OCI-LY3 (cell line): ENCODE measurements at regions not wholly inside any gene's neighbourhood (a gene's known extent, or its start where the extent isn't known, plus 50 kb on each side); places are given as distances from the start of the nearest gene placed in this dataset.

ENCODE experiments used
- H2AFZ ChIP-seq: fragments of 200-600, 300-600 bp; shearing (Covaris generic); 2 replicates; pipeline ENCODE4 v1.6.0; 2014; ENCODE audit warnings: antibody characterized with exemption, low read depth, low read length
- H3K27ac ChIP-seq: fragments of 200-600, 300-600 bp; sonication (generic); 2 replicates; pipeline ENCODE4 v1.5.1; 2014; ENCODE audit warnings: mild to moderate bottlenecking, low read length, moderate library complexity, mixed read lengths
- H3K27me3 ChIP-seq: fragments of 200-600, 300-600 bp; sonication (generic); 2 replicates; pipeline ENCODE4 v1.6.1; 2014; ENCODE audit warnings: low read depth, low read length, mixed read lengths
- H3K36me3 ChIP-seq: fragments of 200-600, 300-600 bp; sonication (generic); replicated peaks from 2 replicates; pipeline ENCODE3; 2014; ENCODE audit warnings: low read depth, low read length, mixed read lengths
- H3K4me1 ChIP-seq: fragments of 300-600, 200-600 bp; sonication (generic); 2 replicates; pipeline ENCODE4 v1.6.1; 2014; ENCODE audit warnings: low read length, mixed read lengths
- H3K4me2 ChIP-seq: fragments of 200-600, 300-600 bp; sonication (generic); 2 replicates; pipeline ENCODE4 v1.6.1; 2014; ENCODE audit warnings: low read length, mixed read lengths
- H3K4me3 ChIP-seq: fragments of 300-600, 200-600 bp; sonication (generic); 2 replicates; pipeline ENCODE4 v1.5.1; 2014; ENCODE audit warnings: antibody characterized with exemption, mild to moderate bottlenecking, low read length, moderate library complexity
- H3K79me2 ChIP-seq: fragments of 300-600, 200-600 bp; shearing (Covaris generic); 2 replicates; pipeline ENCODE4 v1.6.1; 2014; ENCODE audit warnings: mild to moderate bottlenecking, low read length, mixed read lengths
- H3K9ac ChIP-seq: fragments of 300-600, 200-600 bp; shearing (Covaris generic); 2 replicates; pipeline ENCODE4 v1.6.0; 2014; ENCODE audit warnings: mild to moderate bottlenecking, low read length, moderate library complexity
- H3K9me3 ChIP-seq: fragments of 200-600, 300-600 bp; shearing (Covaris generic); 2 replicates; pipeline ENCODE4 v1.6.1; 2014; ENCODE audit warnings: low read length, mixed read lengths; ENCODE audit not compliant: insufficient read depth
- H4K20me1 ChIP-seq: fragments of 200-600, 300-600 bp; sonication (generic); 2 replicates; pipeline ENCODE4 v1.6.1; 2016; ENCODE audit warnings: low read length, mixed read lengths; ENCODE audit not compliant: insufficient read depth
- CTCF ChIP-seq: fragments of 200-600, 300-600 bp; sonication (generic); IDR thresholded peaks from 2 replicates; pipeline ENCODE4 v1.5.1; 2014; ENCODE audit warnings: antibody characterized with exemption, low read length, low read depth
- EZH2phosphoT487 ChIP-seq: fragments of 200-600 bp; shearing (Covaris generic); IDR thresholded peaks from 2 replicates; pipeline ENCODE4 v1.6.1; 2018; ENCODE audit warnings: antibody characterized with exemption, mixed run types, low read depth

- no peak for TF ChIP-seq EZH2phosphoT487
Measured at GRCh38 chr5:162299793-162300192, 232.2 kb downstream of the GABRG2 start.

GRCh38 chr5:162301356-162301755 lies 233.8 kb downstream of the GABRG2 start:
- no peak for TF ChIP-seq CTCF
- Histone ChIP-seq H4K20me1 (no peaks in the 10 kb centered on the region), H3K36me3 (no peaks in the 10 kb centered on the region), H3K4me1 (no peaks in the 10 kb centered on the region), H3K27ac (no peak overlapping the region), H3K79me2 (no peaks in the 10 kb centered on the region), H3K9ac (no peak overlapping the region), H3K4me3 (no peak overlapping the region), H3K27me3 (no peaks in the 10 kb centered on the region), H3K9me3 (no peaks in the 10 kb centered on the region), H2AFZ (no peak overlapping the region), H3K4me2 (no peak overlapping the region)

More at GRCh38 chr5:162299793-162300192, 232.2 kb downstream of the GABRG2 start:
- H3K79me2 ChIP-seq = no peaks in the 10 kb centered on the region
- H2AFZ ChIP-seq = no peak overlapping the region
- no peak overlapping the region for H3K27ac ChIP-seq
- H3K27me3 ChIP-seq = no peaks in the 10 kb centered on the region
- no peak overlapping the region for H3K4me2 ChIP-seq
- no peaks in the 10 kb centered on the region for H3K4me1 ChIP-seq
- H3K9me3 ChIP-seq = no peaks in the 10 kb centered on the region
- no peak overlapping the region for H3K4me3 ChIP-seq
- no peaks in the 10 kb centered on the region for H4K20me1 ChIP-seq
- H3K9ac ChIP-seq = no peak overlapping the region
- no peaks in the 10 kb centered on the region for H3K36me3 ChIP-seq

GRCh38 chr5:162323466-162323865 lies 255.9 kb downstream of the GABRG2 start:
- no peaks in the 10 kb centered on the region for H3K36me3 ChIP-seq
- H3K4me3 ChIP-seq = no peak overlapping the region
- no peak overlapping the region for H3K27ac ChIP-seq
- no peak overlapping the region for H3K9ac ChIP-seq
- H3K9me3 ChIP-seq = no peaks in the 10 kb centered on the region
- no peaks in the 10 kb centered on the region for H4K20me1 ChIP-seq
- H2AFZ ChIP-seq = no peak overlapping the region
- no peaks in the 10 kb centered on the region for H3K79me2 ChIP-seq
- peaks cover 13% of the 10 kb centered on the region for H3K4me1 ChIP-seq
- no peaks in the 10 kb centered on the region for H3K27me3 ChIP-seq
- TF ChIP-seq CTCF (no peak), EZH2phosphoT487 (no peak)
- H3K4me2 ChIP-seq = no peak overlapping the region

- no peak overlapping the region for H3K4me3 ChIP-seq
- no peaks in the 10 kb centered on the region for H3K9me3 ChIP-seq
- no peaks in the 10 kb centered on the region for H4K20me1 ChIP-seq
- H3K4me2 ChIP-seq = no peak overlapping the region
- H3K36me3 ChIP-seq = no peaks in the 10 kb centered on the region
- no peak for TF ChIP-seq EZH2phosphoT487
- TF ChIP-seq CTCF = no peak
- no peak overlapping the region for H2AFZ ChIP-seq
- no peaks in the 10 kb centered on the region for H3K79me2 ChIP-seq
- H3K4me1 ChIP-seq = peaks cover 10% of the 10 kb centered on the region
- H3K9ac ChIP-seq = no peak overlapping the region
- H3K27me3 ChIP-seq = no peaks in the 10 kb centered on the region
- H3K27ac ChIP-seq = no peak overlapping the region
Measured at GRCh38 chr5:162324328-162324727, 256.8 kb downstream of the GABRG2 start.
